OCI-LY3 (cell line): ENCODE measurements at regions not wholly inside any gene's neighbourhood (a gene's known extent, or its start where the extent isn't known, plus 50 kb on each side); places are given as distances from the start of the nearest gene placed in this dataset.

Experiments used
- EZH2phosphoT487 ChIP-seq: fragments of 200-600 bp; shearing (Covaris generic); IDR thresholded peaks from 2 replicates; pipeline ENCODE4 v1.6.1; 2018; ENCODE audit warnings: antibody characterized with exemption, mixed run types, low read depth
- TF ChIP-seq, protein P1 (sequence below): fragments of 200-600, 300-600 bp; sonication (generic); IDR thresholded peaks from 2 replicates; pipeline ENCODE4 v1.5.1; 2014; ENCODE audit warnings: antibody characterized with exemption, low read length, low read depth

DNA sequence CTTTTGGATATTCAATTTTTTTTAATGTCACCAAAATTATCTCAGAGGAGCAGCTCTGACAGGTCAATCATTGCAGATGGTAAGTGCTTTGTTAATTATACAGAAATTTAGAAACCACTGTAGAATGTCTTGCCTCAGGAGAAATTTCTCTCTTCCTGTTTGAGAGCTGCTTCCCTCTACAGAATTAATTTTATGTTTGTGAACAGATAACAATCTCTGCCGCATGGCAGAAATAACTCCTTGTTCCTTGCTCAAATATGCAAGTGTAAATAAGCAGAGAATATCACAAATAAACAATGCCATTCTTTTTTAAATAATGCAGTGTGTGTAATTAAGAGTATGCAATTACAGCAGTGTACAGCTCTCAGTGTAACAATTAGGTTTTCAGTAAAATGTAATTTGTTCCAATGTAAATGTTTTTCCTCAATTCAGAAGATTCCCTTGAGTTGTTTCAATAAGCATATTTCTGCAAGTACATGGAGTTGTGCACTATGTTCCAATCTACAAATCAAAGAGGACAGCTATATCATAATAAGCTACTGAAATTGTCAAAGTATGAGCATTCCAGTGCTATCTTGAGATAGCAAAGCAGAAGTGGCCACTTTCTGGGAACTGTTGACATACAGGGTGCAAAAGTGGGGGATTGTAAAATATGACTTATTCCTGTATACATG is 1012.8 kb downstream of the MAT2B start:
- TF ChIP-seq, protein P1, sequence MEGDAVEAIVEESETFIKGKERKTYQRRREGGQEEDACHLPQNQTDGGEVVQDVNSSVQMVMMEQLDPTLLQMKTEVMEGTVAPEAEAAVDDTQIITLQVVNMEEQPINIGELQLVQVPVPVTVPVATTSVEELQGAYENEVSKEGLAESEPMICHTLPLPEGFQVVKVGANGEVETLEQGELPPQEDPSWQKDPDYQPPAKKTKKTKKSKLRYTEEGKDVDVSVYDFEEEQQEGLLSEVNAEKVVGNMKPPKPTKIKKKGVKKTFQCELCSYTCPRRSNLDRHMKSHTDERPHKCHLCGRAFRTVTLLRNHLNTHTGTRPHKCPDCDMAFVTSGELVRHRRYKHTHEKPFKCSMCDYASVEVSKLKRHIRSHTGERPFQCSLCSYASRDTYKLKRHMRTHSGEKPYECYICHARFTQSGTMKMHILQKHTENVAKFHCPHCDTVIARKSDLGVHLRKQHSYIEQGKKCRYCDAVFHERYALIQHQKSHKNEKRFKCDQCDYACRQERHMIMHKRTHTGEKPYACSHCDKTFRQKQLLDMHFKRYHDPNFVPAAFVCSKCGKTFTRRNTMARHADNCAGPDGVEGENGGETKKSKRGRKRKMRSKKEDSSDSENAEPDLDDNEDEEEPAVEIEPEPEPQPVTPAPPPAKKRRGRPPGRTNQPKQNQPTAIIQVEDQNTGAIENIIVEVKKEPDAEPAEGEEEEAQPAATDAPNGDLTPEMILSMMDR: no peak
- no peak for TF ChIP-seq EZH2phosphoT487
